GM13976 (cell line): ENCODE measurements at regions not wholly inside any gene's neighbourhood (a gene's known extent, or its start where the extent isn't known, plus 50 kb on each side); places are given as distances from the start of the nearest gene placed in this dataset.

Experiments
- DNase-seq: peaks from one replicate; pipeline ENCODE4 v3.0.0; 2012; ENCODE audit warnings: low spot score
- CTCF ChIP-seq: IDR thresholded peaks from 2 replicates; pipeline ENCODE4 v1.5.1; 2012; ENCODE audit warnings: borderline replicate concordance, mild to moderate bottlenecking; ENCODE audit not compliant: insufficient read depth; ENCODE audit errors: extremely low read depth, missing control alignments, control extremely low read depth
- in situ Hi-C: fragments of 300-500 bp; cut with MboI; formaldehyde crosslinking; loops from one replicate; pipeline ENCODE4 v1.12.0; 2022; ENCODE audit warnings: low sequenced_read_pairs, mixed read lengths, inconsistent platforms; ENCODE audit not compliant: unreplicated experiment

GRCh38 chr10:33950206-33950605 is 615.7 kb upstream of the NRP1 start:
- no peak for DNase-seq
- in situ Hi-C loops: no loop called here
- TF ChIP-seq CTCF: no peak

- in situ Hi-C loops: no loop called here
- no peak for TF ChIP-seq CTCF
- no peak for DNase-seq
These were observed 613.1 kb upstream of the NRP1 start for GRCh38 chr10:33947544-33947943.

GRCh38 chr10:33945051-33945450 is 610.6 kb upstream of the NRP1 start:
- in situ Hi-C loops: no loop called here
- DNase-seq: no peak
- no peak for TF ChIP-seq CTCF

- TF ChIP-seq CTCF: no peak
- DNase-seq: no peak
- in situ Hi-C loops: no loop called here
These were observed 608.0 kb upstream of the NRP1 start for GRCh38 chr10:33942508-33942907.

- no peak for TF ChIP-seq CTCF
- in situ Hi-C loops: no loop called here
- no peak for DNase-seq
These were observed 605.4 kb upstream of the NRP1 start for GRCh38 chr10:33939892-33940291.

- TF ChIP-seq CTCF: no peak
- no peak for DNase-seq
- in situ Hi-C loops: no loop called here
These were observed 604.9 kb upstream of the NRP1 start for GRCh38 chr10:33939410-33939809.

GRCh38 chr10:33938001-33938400 is 603.5 kb upstream of the NRP1 start:
- no peak for TF ChIP-seq CTCF
- in situ Hi-C loops: no loop called here
- DNase-seq: no peak
